ENCODE measurements at regions not wholly inside any gene's neighbourhood (a gene's known extent, or its start where the extent isn't known, plus 50 kb on each side); places are given as distances from the start of the nearest gene placed in this dataset.

DNA sequence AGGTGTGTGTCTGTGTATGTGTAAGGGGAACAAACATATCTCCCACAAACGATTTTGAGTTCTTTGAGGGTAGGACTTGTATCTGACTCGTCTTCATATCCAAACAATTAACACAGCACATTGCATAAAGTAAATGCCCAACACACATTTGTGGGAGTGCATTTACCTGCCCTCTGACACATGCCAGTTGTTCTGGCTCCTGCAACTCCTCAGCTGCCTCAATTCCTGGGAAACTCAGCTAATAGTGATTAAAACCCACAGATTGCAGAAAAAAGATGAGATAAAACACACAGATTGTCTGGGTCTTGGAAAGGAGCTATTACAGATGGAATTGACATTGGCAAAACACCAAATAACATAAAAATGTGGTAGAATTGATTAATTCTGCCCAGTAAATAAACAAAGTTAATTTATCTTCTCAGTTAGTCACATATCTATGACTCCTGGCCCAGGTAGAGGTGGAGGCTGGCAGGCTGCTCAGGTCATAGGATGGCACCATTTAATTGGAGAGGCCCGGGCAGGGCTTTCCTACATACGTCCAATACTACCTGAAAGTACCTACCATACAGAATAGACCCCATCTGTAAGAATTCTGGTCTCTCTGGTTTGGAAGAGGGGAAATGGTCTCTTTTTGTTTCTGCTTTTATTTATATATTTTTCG, 71.5 kb upstream of the IFNGR1 start:
- Histone ChIP-seq H3K36me3 (ENCODE audit: control insufficient read depth in 2 of 4, insufficient read depth in 4 of 4, low read length in 3 of 4) (no peaks in the 10 kb centered on the region), H3K4ac (replicated peaks; ENCODE audit: insufficient read length, low read depth, low read length) (no peak overlapping the region), H3K4me1 (replicated peaks in 1 of 4; ENCODE audit: control insufficient read depth in 3 of 4, insufficient read depth in 4 of 4, low read length in 3 of 4) (peaks cover 0 to 3% (median under 1%) of the 10 kb centered on the region in 4 experiments; a peak in 2 of 7 replicates), H4K20me1 (replicated peaks in 1 of 2; ENCODE audit: control insufficient read depth in 1 of 2, insufficient read depth in 2 of 2, low read length in 2 of 2) (no peaks in the 10 kb centered on the region), H3K4me3 (ENCODE audit: extremely low read depth in 1 of 4, insufficient read depth in 2 of 4, low read depth in 3 of 4, low read length in 4 of 4) (no peak overlapping the region), H2BK5ac (ENCODE audit: low read depth, low read length) (no peak overlapping the region), H2BK120ac (replicated peaks; ENCODE audit: low read depth, low read length) (no peak overlapping the region), H4K5ac (ENCODE audit: insufficient read length, low read depth, low read length) (no peak overlapping the region), H3K18ac (ENCODE audit: extremely low read depth, low read length) (no peak overlapping the region), H4K8ac (ENCODE audit: extremely low read depth, insufficient read depth, low read length) (no peak overlapping the region), H3K79me1 (ENCODE audit: low read depth, low read length) (no peaks in the 10 kb centered on the region), H3K9me3 (ENCODE audit: insufficient read depth in 2 of 2, low read depth in 1 of 2, low read length in 1 of 2) (no peaks in the 10 kb centered on the region), H2BK12ac (ENCODE audit: low read depth, low read length) (no peak overlapping the region), H3K79me2 (ENCODE audit: control insufficient read depth in 1 of 2, insufficient read depth in 2 of 2, low read length in 2 of 2) (no peaks in the 10 kb centered on the region), H4K91ac (replicated peaks; ENCODE audit: insufficient read length, low read length) (no peak overlapping the region), H3K27me3 (replicated peaks in 1 of 4; ENCODE audit: control insufficient read depth in 3 of 4, extremely low read depth in 1 of 4, insufficient read depth in 3 of 4, low read length in 3 of 4) (no peaks in the 10 kb centered on the region), H2BK15ac (ENCODE audit: low read length) (no peak overlapping the region), H2BK20ac (ENCODE audit: low read length) (no peak overlapping the region), H3K23ac (ENCODE audit: insufficient read length) (no peak overlapping the region), H2AK5ac (ENCODE audit: low read depth, low read length) (no peak overlapping the region), H2AFZ (ENCODE audit: low read length) (no peak overlapping the region), H3K14ac (ENCODE audit: insufficient read length) (no peak overlapping the region), H3K4me2 (ENCODE audit: insufficient read depth in 1 of 2, low read depth in 2 of 2, low read length in 2 of 2) (no peak overlapping the region), H3K9ac (replicated peaks in 1 of 4; ENCODE audit: extremely low read depth in 1 of 4, low read depth in 3 of 4, low read length in 3 of 4) (no peak overlapping the region), H3K27ac (ENCODE audit: low read depth, low read length) (no peak overlapping the region), H3K56ac (replicated peaks; ENCODE audit: insufficient read length, low read depth, low read length) (no peak overlapping the region), H3K23me2 (ENCODE audit: low read depth, low read length) (no peaks in the 10 kb centered on the region)
- DNase-seq (ENCODE audit: low read depth in 1 of 2, low spot score in 2 of 2), result no peak
- FAIRE-seq, result no peak
- ChIA-PET POLR2A (ENCODE audit: partially characterized antibody) (no interaction called here), CTCF (ENCODE audit: partially characterized antibody) (interaction anchor here (0.8 to 1.9 kb wide), 3 partner anchors 13 to 349 kb away, joined by 3 to 4 read pairs (median 3); no protein-coding TSS in a partner anchor)
- WGBS, 2 experiments (ENCODE audit: extremely low coverage in 1 of 2, insufficient coverage in 1 of 2, insufficient read length in 1 of 2, insufficient replicate concordance in 2 of 2, low coverage in 1 of 2, low lambda C conversion rate in 2 of 2, missing lambda C conversion rate in 1 of 2), result 85% methylated on average over 5 of the region's 5 CpGs; no CpG with 5 or more reads in 1 of the 2 experiments
- TF ChIP-seq CTBP2 (IDR thresholded peaks at IDR 0.05; ENCODE audit: borderline replicate concordance, insufficient read depth, insufficient read length, low read length) (no peak), EZH2 (IDR thresholded peaks at IDR 0.05; ENCODE audit: low read depth, low read length, severe bottlenecking) (no peak), POLR2A (IDR thresholded peaks at IDR 0.05; ENCODE audit: control extremely low read depth in 1 of 2, low read depth in 2 of 2, low read length in 2 of 2) (no peak), TBP (IDR thresholded peaks at IDR 0.05; ENCODE audit: low read depth, low read length) (no peak), JUND (IDR thresholded peaks at IDR 0.05; ENCODE audit: low read length) (no peak), EGR1 (IDR thresholded peaks at IDR 0.05; ENCODE audit: borderline replicate concordance, low read depth, low read length) (no peak), NANOG (IDR thresholded peaks at IDR 0.05; ENCODE audit: insufficient read depth, low read depth, low read length, poor library complexity, severe bottlenecking) (no peak), JUN (IDR thresholded peaks at IDR 0.05; ENCODE audit: low read depth, low read length) (no peak), KDM5A (IDR thresholded peaks at IDR 0.05; ENCODE audit: low read length) (no peak), NRF1 (IDR thresholded peaks at IDR 0.05; ENCODE audit: low read depth, low read length) (no peak), SIX5 (IDR thresholded peaks at IDR 0.05; ENCODE audit: low read depth, low read length) (no peak), GTF2F1 (IDR thresholded peaks at IDR 0.05; ENCODE audit: borderline replicate concordance, low read depth, low read length) (no peak), HDAC6 (IDR thresholded peaks at IDR 0.05; ENCODE audit: low read depth, low read length) (no peak), POLR2AphosphoS5 (IDR thresholded peaks at IDR 0.05; ENCODE audit: low read depth, low read length) (no peak), CHD1 (IDR thresholded peaks at IDR 0.05; ENCODE audit: low read depth, low read length) (no peak)

Data from H1 (cell line).